Stimulated activated naive CD8-positive, alpha-beta T cell treated with anti-CD3 and anti-CD28 coated beads, Interleukin-15, Interleukin-2, amounts not matched to agents 100 ng/mL and 50 ng/mL, for 24 hours (primary cell): ENCODE measurements at regions not wholly inside any gene's neighbourhood (a gene's known extent, or its start where the extent isn't known, plus 50 kb on each side); places are given as distances from the start of the nearest gene placed in this dataset.

Experiments used
- H3K27ac Mint-ChIP-seq: one replicate; pipeline ENCODE4 v1.8.0; 2021; ENCODE audit warnings: mild to moderate bottlenecking, mixed read lengths
- H3K27me3 Mint-ChIP-seq: one replicate; pipeline ENCODE4 v1.8.0; 2021; ENCODE audit warnings: mixed read lengths
- H3K36me3 Mint-ChIP-seq: one replicate; pipeline ENCODE4 v1.8.0; 2021; ENCODE audit warnings: low read depth, mixed read lengths
- H3K4me1 Mint-ChIP-seq: one replicate; pipeline ENCODE4 v1.8.0; 2021; ENCODE audit warnings: low read depth, mixed read lengths
- H3K4me3 Mint-ChIP-seq: one replicate; pipeline ENCODE4 v1.8.0; 2021; ENCODE audit warnings: mild to moderate bottlenecking, mixed read lengths
- H3K9me3 Mint-ChIP-seq: one replicate; pipeline ENCODE4 v1.8.0; 2021; ENCODE audit warnings: mixed read lengths

- Mint-ChIP-seq H3K4me1 (no peaks in the 10 kb centered on the region), H3K27me3 (peaks cover 9% of the 10 kb centered on the region), H3K36me3 (no peaks in the 10 kb centered on the region), H3K4me3 (no peak overlapping the region), H3K9me3 (no peaks in the 10 kb centered on the region), H3K27ac (no peak overlapping the region)
Measured at GRCh38 chr7:12974451-12975166, 287.2 kb downstream of the ARL4A start.

- Mint-ChIP-seq H3K4me1 (no peaks in the 10 kb centered on the region), H3K27me3 (peaks cover 5% of the 10 kb centered on the region), H3K36me3 (no peaks in the 10 kb centered on the region), H3K4me3 (no peak overlapping the region), H3K27ac (no peak overlapping the region), H3K9me3 (no peaks in the 10 kb centered on the region)
Measured at GRCh38 chr7:12975412-12975811, 288.0 kb downstream of the ARL4A start.

- Mint-ChIP-seq H3K9me3 (no peaks in the 10 kb centered on the region), H3K4me3 (no peak overlapping the region), H3K27me3 (peaks cover 19% of the 10 kb centered on the region), H3K27ac (no peak overlapping the region), H3K4me1 (no peaks in the 10 kb centered on the region), H3K36me3 (no peaks in the 10 kb centered on the region)
Measured at GRCh38 chr7:12979181-12979580, 291.7 kb downstream of the ARL4A start.

GRCh38 chr7:12982178-12982577 is 294.7 kb downstream of the ARL4A start:
- H3K36me3 Mint-ChIP-seq, result no peaks in the 10 kb centered on the region
- no peak overlapping the region for H3K4me3 Mint-ChIP-seq
- no peaks in the 10 kb centered on the region for H3K9me3 Mint-ChIP-seq
- H3K4me1 Mint-ChIP-seq, result no peaks in the 10 kb centered on the region
- H3K27ac Mint-ChIP-seq, result no peak overlapping the region
- H3K27me3 Mint-ChIP-seq, result peaks cover 24% of the 10 kb centered on the region

GRCh38 chr7:12984117-12984516 is 296.7 kb downstream of the ARL4A start:
- Mint-ChIP-seq H3K27me3 (peaks cover 23% of the 10 kb centered on the region), H3K4me1 (no peaks in the 10 kb centered on the region), H3K27ac (no peak overlapping the region), H3K9me3 (no peaks in the 10 kb centered on the region), H3K36me3 (no peaks in the 10 kb centered on the region), H3K4me3 (no peak overlapping the region)

- Mint-ChIP-seq H3K4me1 (no peaks in the 10 kb centered on the region), H3K27me3 (peaks cover 20% of the 10 kb centered on the region), H3K27ac (no peak overlapping the region), H3K9me3 (no peaks in the 10 kb centered on the region), H3K36me3 (no peaks in the 10 kb centered on the region), H3K4me3 (no peak overlapping the region)
Measured at GRCh38 chr7:12985228-12985627, 297.8 kb downstream of the ARL4A start.

- no peak overlapping the region for H3K4me3 Mint-ChIP-seq
- peaks cover 20% of the 10 kb centered on the region for H3K27me3 Mint-ChIP-seq
- H3K9me3 Mint-ChIP-seq, result no peaks in the 10 kb centered on the region
- H3K27ac Mint-ChIP-seq, result no peak overlapping the region
- no peaks in the 10 kb centered on the region for H3K4me1 Mint-ChIP-seq
- H3K36me3 Mint-ChIP-seq, result no peaks in the 10 kb centered on the region
Measured at GRCh38 chr7:12985752-12986151, 298.3 kb downstream of the ARL4A start.

GRCh38 chr7:12987238-12987637 is 299.8 kb downstream of the ARL4A start:
- Mint-ChIP-seq H3K4me1 (no peaks in the 10 kb centered on the region), H3K27me3 (peaks cover 20% of the 10 kb centered on the region), H3K36me3 (no peaks in the 10 kb centered on the region), H3K27ac (no peak overlapping the region), H3K9me3 (no peaks in the 10 kb centered on the region), H3K4me3 (no peak overlapping the region)

GRCh38 chr7:12990440-12990839 is 303.0 kb downstream of the ARL4A start:
- H3K4me3 Mint-ChIP-seq, result no peak overlapping the region
- H3K4me1 Mint-ChIP-seq, result no peaks in the 10 kb centered on the region
- no peaks in the 10 kb centered on the region for H3K27me3 Mint-ChIP-seq
- H3K36me3 Mint-ChIP-seq, result no peaks in the 10 kb centered on the region
- H3K27ac Mint-ChIP-seq, result no peak overlapping the region
- H3K9me3 Mint-ChIP-seq, result no peaks in the 10 kb centered on the region

- Mint-ChIP-seq H3K36me3 (no peaks in the 10 kb centered on the region), H3K4me1 (no peaks in the 10 kb centered on the region), H3K4me3 (no peak overlapping the region)
Measured at GRCh38 chr7:12993025-12993424, 305.6 kb downstream of the ARL4A start.

GRCh38 chr7:12995912-12996469 is 308.6 kb downstream of the ARL4A start:
- H3K9me3 Mint-ChIP-seq, result peaks cover 10% of the 10 kb centered on the region
- no peak overlapping the region for H3K4me3 Mint-ChIP-seq
- H3K27ac Mint-ChIP-seq, result no peak overlapping the region
- H3K36me3 Mint-ChIP-seq, result no peaks in the 10 kb centered on the region
- H3K27me3 Mint-ChIP-seq, result peaks cover 6% of the 10 kb centered on the region
- no peaks in the 10 kb centered on the region for H3K4me1 Mint-ChIP-seq

More at GRCh38 chr7:12993025-12993424, 305.6 kb downstream of the ARL4A start:
- H3K9me3 Mint-ChIP-seq, result no peaks in the 10 kb centered on the region
- H3K27ac Mint-ChIP-seq, result no peak overlapping the region
- no peaks in the 10 kb centered on the region for H3K27me3 Mint-ChIP-seq

- H3K9me3 Mint-ChIP-seq, result peaks cover 6% of the 10 kb centered on the region
- H3K4me3 Mint-ChIP-seq, result no peak overlapping the region
- H3K4me1 Mint-ChIP-seq, result no peaks in the 10 kb centered on the region
- H3K27ac Mint-ChIP-seq, result no peak overlapping the region
- peaks cover 21% of the 10 kb centered on the region for H3K27me3 Mint-ChIP-seq
- no peaks in the 10 kb centered on the region for H3K36me3 Mint-ChIP-seq
Measured at GRCh38 chr7:13007331-13007730, 319.9 kb downstream of the ARL4A start.

GRCh38 chr7:13009517-13009916 is 322.1 kb downstream of the ARL4A start:
- no peaks in the 10 kb centered on the region for H3K4me1 Mint-ChIP-seq
- peaks cover 26% of the 10 kb centered on the region for H3K27me3 Mint-ChIP-seq
- H3K4me3 Mint-ChIP-seq, result no peak overlapping the region
- no peaks in the 10 kb centered on the region for H3K36me3 Mint-ChIP-seq
- H3K27ac Mint-ChIP-seq, result no peak overlapping the region
- peaks cover 6% of the 10 kb centered on the region for H3K9me3 Mint-ChIP-seq

GRCh38 chr7:13014011-13014410 is 326.6 kb downstream of the ARL4A start:
- Mint-ChIP-seq H3K4me3 (no peak overlapping the region), H3K36me3 (no peaks in the 10 kb centered on the region), H3K27ac (no peak overlapping the region), H3K9me3 (peaks cover 6% of the 10 kb centered on the region), H3K27me3 (peaks cover 9% of the 10 kb centered on the region), H3K4me1 (no peaks in the 10 kb centered on the region)

GRCh38 chr7:13016036-13016581 is 328.7 kb downstream of the ARL4A start:
- no peak overlapping the region for H3K4me3 Mint-ChIP-seq
- H3K36me3 Mint-ChIP-seq, result no peaks in the 10 kb centered on the region
- H3K9me3 Mint-ChIP-seq, result no peaks in the 10 kb centered on the region
- no peaks in the 10 kb centered on the region for H3K4me1 Mint-ChIP-seq
- H3K27me3 Mint-ChIP-seq, result peaks cover 5% of the 10 kb centered on the region
- H3K27ac Mint-ChIP-seq, result no peak overlapping the region
